HCT116 (cell line): ENCODE measurements at regions not wholly inside any gene's neighbourhood (a gene's known extent, or its start where the extent isn't known, plus 50 kb on each side); places are given as distances from the start of the nearest gene placed in this dataset.

ENCODE experiments used
- ATAC-seq: fragments of 200-7000 bp; cut with Tn5 transposase; 2 replicates; pipeline ENCODE4 v1.9.1; 2020; ENCODE audit warnings: mild to moderate bottlenecking, moderate library complexity
- BruUV-seq: library from RNA; stranded (reverse); fragments of 400-500 nt; replicated peaks from 2 replicates; lab custom pipeline; 2021; lab: Mats Ljungman, UMichigan
- CTCF ChIA-PET: fragments of 300-600 bp; sonication (Branson Sonifier 250); formaldehyde crosslinking; loops from one replicate; lab custom pipeline; 2021; ENCODE audit warnings: antibody characterized with exemption; lab: Charles Lee
- POLR2A ChIA-PET: fragments of 300-600, 350-600 bp; sonication (Branson Sonifier 250); formaldehyde crosslinking; loops from one replicate; lab custom pipeline; 2021; ENCODE audit warnings: antibody characterized with exemption; lab: Charles Lee
- RAD21 ChIA-PET, 2 experiments: fragments of 300-600 bp; sonication (Branson Sonifier 250); formaldehyde crosslinking; loops; one replicate each; lab custom pipeline; 2023; ENCODE audit warnings: low total read pairs in 2 of 2; ENCODE audit not compliant: uncharacterized antibody in 2 of 2, unreplicated experiment in 2 of 2, low non-redundant PET in 1 of 2; lab: Charles Lee
- DNase-seq: peaks from one replicate; pipeline ENCODE4 v3.0.0-alpha.2; 2010; ENCODE audit warnings: low read depth, low spot score
- H2AFZ ChIP-seq: fragments of 200-600 bp; shearing (Covaris generic), sonication (generic); 2 replicates; pipeline ENCODE4 v1.6.1; 2017; ENCODE audit warnings: low read depth, mixed run types, mixed read lengths, antibody characterized with exemption, low read length; ENCODE audit not compliant: poor library complexity, severe bottlenecking
- H3K27ac ChIP-seq: 2 replicates; pipeline ENCODE4 v1.5.1; 2012; ENCODE audit warnings: low read depth, low read length
- H3K27me3 ChIP-seq: fragments of 200-600 bp; sonication (generic); 2 replicates; pipeline ENCODE4 v1.6.1; 2016; ENCODE audit warnings: mixed run types, low read length, mixed read lengths; ENCODE audit not compliant: insufficient read depth
- H3K36me3 ChIP-seq, 2 experiments: fragments of 200-500 bp in 1 of 2; fragments of 200-600 bp in 1 of 2; sonication (Bioruptor generic) in 1 of 2; sonication (generic) in 1 of 2; 2 replicates each; pipeline versions ENCODE4 v1.5.1 to v1.6.1; 2014 to 2016; ENCODE audit warnings: low read length in 2 of 2, inconsistent platforms in 1 of 2, mixed read lengths in 1 of 2, mixed run types in 1 of 2; ENCODE audit not compliant: insufficient read depth in 2 of 2, control insufficient read depth in 1 of 2
- H3K4me1 ChIP-seq, 2 experiments: fragments of 200-600 bp in 1 of 2; sonication (generic) in 1 of 2; 2 replicates each; pipeline versions ENCODE4 v1.5.1 to v1.6.1; 2012 to 2017; ENCODE audit warnings: low read length in 2 of 2, inconsistent platforms in 1 of 2, mild to moderate bottlenecking in 1 of 2, mixed read lengths in 1 of 2, mixed run types in 1 of 2, moderate library complexity in 1 of 2; ENCODE audit not compliant: insufficient read depth in 2 of 2, control insufficient read depth in 1 of 2
- H3K4me2 ChIP-seq: fragments of 200-600 bp; sonication (generic); 2 replicates; pipeline ENCODE4 v1.6.1; 2017; ENCODE audit warnings: mixed run types, low read length, mixed read lengths
- H3K4me3 ChIP-seq, 2 experiments: fragments of 200-600 bp in 1 of 2; sonication (generic) in 1 of 2; replicated peaks in 1 of 2; 2 replicates each; pipeline ENCODE4 v1.5.1; 2011 to 2016; ENCODE audit warnings: low read length in 2 of 2, control low read depth in 1 of 2, low read depth in 1 of 2, mild to moderate bottlenecking in 1 of 2, mixed read lengths in 1 of 2, mixed run types in 1 of 2
- H3K79me2 ChIP-seq: fragments of 200-600 bp; sonication (generic); 2 replicates; pipeline ENCODE4 v1.6.1; 2017; ENCODE audit warnings: mild to moderate bottlenecking, mixed run types, low read length, moderate library complexity, mixed read lengths; ENCODE audit not compliant: insufficient read depth
- H3K9ac ChIP-seq: fragments of 200-600 bp; sonication (generic); 2 replicates; pipeline ENCODE4 v1.6.1; 2016; ENCODE audit warnings: low read length, mixed read lengths
- H3K9me2 ChIP-seq: fragments of 200-600 bp; sonication (generic), shearing (Covaris generic); 2 replicates; pipeline ENCODE4 v1.6.1; 2017; ENCODE audit warnings: mixed run types, mild to moderate bottlenecking, moderate library complexity; ENCODE audit not compliant: insufficient read depth
- H3K9me3 ChIP-seq, 2 experiments: fragments of 200-500 bp in 1 of 2; fragments of 200-600 bp in 1 of 2; sonication (Bioruptor generic) in 1 of 2; sonication (generic) in 1 of 2; 2 replicates each; pipeline ENCODE4 v1.6.1; 2014 to 2017; ENCODE audit warnings: low read length in 2 of 2, mixed read lengths in 2 of 2, inconsistent platforms in 1 of 2, low read depth in 1 of 2, mild to moderate bottlenecking in 1 of 2, mixed run types in 1 of 2, moderate library complexity in 1 of 2; ENCODE audit not compliant: control insufficient read depth in 1 of 2, insufficient read depth in 1 of 2
- H4K20me1 ChIP-seq: fragments of 200-600 bp; sonication (generic), shearing (Covaris generic); 2 replicates; pipeline ENCODE4 v1.6.1; 2017; ENCODE audit warnings: mixed run types, mild to moderate bottlenecking, moderate library complexity; ENCODE audit not compliant: insufficient read depth
- FOSL1 ChIP-seq: IDR thresholded peaks from 2 replicates; pipeline ENCODE4 v1.6.1; 2012; ENCODE audit warnings: low read depth
- JUND ChIP-seq: IDR thresholded peaks from 2 replicates; pipeline ENCODE4 v1.6.1; 2012
- POLR2AphosphoS5 ChIP-seq: IDR thresholded peaks from 2 replicates; pipeline ENCODE4 v1.6.1; 2011; ENCODE audit warnings: mild to moderate bottlenecking, low read depth, low read length, moderate library complexity
- TCF7L2 ChIP-seq: IDR thresholded peaks from 2 replicates; pipeline ENCODE4 v1.7.0; 2011; ENCODE audit warnings: borderline replicate concordance, inconsistent platforms; ENCODE audit not compliant: insufficient read depth, insufficient read length; ENCODE audit errors: extremely low read depth
- YY1 ChIP-seq: IDR thresholded peaks from 2 replicates; pipeline ENCODE4 v1.6.1; 2011; ENCODE audit warnings: low read length, low read depth, moderate library complexity, mild to moderate bottlenecking; ENCODE audit not compliant: insufficient replicate concordance; ENCODE audit errors: extremely low read depth
- intact Hi-C: fragments of 100-400 bp; cut with micrococcal nuclease; formaldehyde crosslinking; loops from 2 replicates; pipeline ENCODE4 v1.10.0; 2022
- TF ChIP-seq, protein P1 (sequence below): IDR thresholded peaks from 2 replicates; pipeline ENCODE4 v1.6.1; 2012
- TF ChIP-seq, protein P2 (sequence below): IDR thresholded peaks from 2 replicates; pipeline ENCODE4 v1.6.1; 2011; ENCODE audit warnings: mild to moderate bottlenecking, low read length, moderate library complexity; ENCODE audit not compliant: insufficient replicate concordance; ENCODE audit errors: extremely low read depth

DNA sequence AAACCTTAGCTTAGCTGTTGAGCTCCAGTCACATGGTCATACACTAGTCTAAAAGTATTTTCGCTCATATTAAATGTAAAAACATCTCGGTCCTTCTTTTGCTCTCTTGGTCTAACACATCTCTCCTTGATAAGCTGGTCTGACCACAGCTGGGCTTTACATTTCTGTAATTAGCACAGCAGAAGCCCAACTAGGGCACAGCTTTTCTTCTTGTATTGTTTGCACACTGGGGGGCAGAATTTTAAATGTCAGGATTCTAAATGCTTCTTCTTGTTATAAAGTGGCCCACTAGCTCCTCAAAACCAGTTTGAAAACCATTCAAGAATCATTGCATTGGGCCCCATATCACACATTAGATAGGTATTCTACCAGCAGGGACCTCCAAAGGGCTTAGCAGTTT is 289.1 kb upstream of the PKN2 start:
- no peak overlapping the region for H3K4me3 ChIP-seq
- BruUV-seq: no TSS peak
- no peak for DNase-seq
- no peaks in the 10 kb centered on the region for H3K27me3 ChIP-seq
- ChIA-PET POLR2A (no interaction called here), RAD21 (interaction anchor here in 1 of 2 experiments (0.6 kb wide), 1 partner anchor 605 kb away, joined by 4 read pairs; no protein-coding TSS in a partner anchor), CTCF (no interaction called here)
- H2AFZ ChIP-seq: no peak overlapping the region
- no peak; the same call in 1 of the 2 replicates for ATAC-seq
- no peaks in the 10 kb centered on the region for H3K9me3 ChIP-seq
- H3K27ac ChIP-seq: no peak overlapping the region
- no peak overlapping the region for H3K4me2 ChIP-seq
- H3K9ac ChIP-seq: no peak overlapping the region
- H4K20me1 ChIP-seq: no peaks in the 10 kb centered on the region
- no peaks in the 10 kb centered on the region for H3K9me2 ChIP-seq
- no peaks in the 10 kb centered on the region for H3K36me3 ChIP-seq
- TF ChIP-seq TCF7L2 (no peak), YY1 (no peak), POLR2AphosphoS5 (no peak), JUND (no peak), FOSL1 (no peak)
- TF ChIP-seq, protein P1, sequence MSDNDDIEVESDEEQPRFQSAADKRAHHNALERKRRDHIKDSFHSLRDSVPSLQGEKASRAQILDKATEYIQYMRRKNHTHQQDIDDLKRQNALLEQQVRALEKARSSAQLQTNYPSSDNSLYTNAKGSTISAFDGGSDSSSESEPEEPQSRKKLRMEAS: no peak
- TF ChIP-seq, protein P2, sequence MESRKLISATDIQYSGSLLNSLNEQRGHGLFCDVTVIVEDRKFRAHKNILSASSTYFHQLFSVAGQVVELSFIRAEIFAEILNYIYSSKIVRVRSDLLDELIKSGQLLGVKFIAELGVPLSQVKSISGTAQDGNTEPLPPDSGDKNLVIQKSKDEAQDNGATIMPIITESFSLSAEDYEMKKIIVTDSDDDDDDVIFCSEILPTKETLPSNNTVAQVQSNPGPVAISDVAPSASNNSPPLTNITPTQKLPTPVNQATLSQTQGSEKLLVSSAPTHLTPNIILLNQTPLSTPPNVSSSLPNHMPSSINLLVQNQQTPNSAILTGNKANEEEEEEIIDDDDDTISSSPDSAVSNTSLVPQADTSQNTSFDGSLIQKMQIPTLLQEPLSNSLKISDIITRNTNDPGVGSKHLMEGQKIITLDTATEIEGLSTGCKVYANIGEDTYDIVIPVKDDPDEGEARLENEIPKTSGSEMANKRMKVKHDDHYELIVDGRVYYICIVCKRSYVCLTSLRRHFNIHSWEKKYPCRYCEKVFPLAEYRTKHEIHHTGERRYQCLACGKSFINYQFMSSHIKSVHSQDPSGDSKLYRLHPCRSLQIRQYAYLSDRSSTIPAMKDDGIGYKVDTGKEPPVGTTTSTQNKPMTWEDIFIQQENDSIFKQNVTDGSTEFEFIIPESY: no peak
- peaks cover 0 to 10% of the 10 kb centered on the region in 2 experiments; a peak in 1 of 4 replicates for H3K4me1 ChIP-seq
- H3K79me2 ChIP-seq: no peaks in the 10 kb centered on the region
- intact Hi-C loops: no loop called here
